Activated CD4-positive, alpha-beta T cell treated with anti-CD3 and anti-CD28 coated beads for 36 hours (primary cell): ENCODE measurements at regions not wholly inside any gene's neighbourhood (a gene's known extent, or its start where the extent isn't known, plus 50 kb on each side); places are given as distances from the start of the nearest gene placed in this dataset.

Source experiments
- ATAC-seq: fragments of 200-7000 bp; cut with Tn5 transposase; one replicate; pipeline ENCODE4 v1.10.0; 2021; ENCODE audit warnings: mild to moderate bottlenecking, moderate library complexity
- CTCF ChIA-PET: fragments of 350-600 bp; sonication (Branson Sonifier 250); formaldehyde crosslinking; loops from one replicate; lab custom pipeline; 2021; ENCODE audit warnings: antibody characterized with exemption; lab: Charles Lee
- POLR2A ChIA-PET: fragments of 350-600 bp; sonication (Branson Sonifier 250); formaldehyde crosslinking; loops from one replicate; lab custom pipeline; 2021; ENCODE audit warnings: antibody characterized with exemption, inconsistent platforms; lab: Charles Lee
- DNase-seq: peaks from one replicate; pipeline ENCODE4 v3.0.0-alpha.2; 2020
- H3K27ac Mint-ChIP-seq: one replicate; pipeline ENCODE4 v1.8.0; 2021; ENCODE audit warnings: mixed read lengths
- H3K27me3 Mint-ChIP-seq: one replicate; pipeline ENCODE4 v1.8.0; 2021; ENCODE audit warnings: mixed read lengths
- H3K36me3 Mint-ChIP-seq: one replicate; pipeline ENCODE4 v1.8.0; 2021; ENCODE audit warnings: low read depth, mixed read lengths
- H3K4me1 Mint-ChIP-seq: one replicate; pipeline ENCODE4 v1.8.0; 2021; ENCODE audit warnings: mixed read lengths
- H3K4me3 Mint-ChIP-seq: one replicate; pipeline ENCODE4 v1.8.0; 2021; ENCODE audit warnings: mild to moderate bottlenecking, moderate library complexity, mixed read lengths
- H3K9me3 Mint-ChIP-seq: one replicate; pipeline ENCODE4 v1.8.0; 2021; ENCODE audit warnings: low read depth, mixed read lengths
- intact Hi-C, 2 experiments: fragments of 100-400 bp; cut with DNase I in 1 of 2; cut with micrococcal nuclease in 1 of 2; formaldehyde crosslinking; loops; one replicate each; pipeline versions ENCODE4 v1.14.2 to v1.15.1; 2022 to 2024; cut with DNase I, micrococcal nuclease

- Mint-ChIP-seq H3K27me3 (no peaks in the 10 kb centered on the region), H3K4me1 (no peaks in the 10 kb centered on the region), H3K27ac (no peak overlapping the region), H3K4me3 (no peak overlapping the region), H3K36me3 (no peaks in the 10 kb centered on the region), H3K9me3 (no peaks in the 10 kb centered on the region)
- no peak for ATAC-seq
- DNase-seq: no peak
- intact Hi-C loops: no loop called here
- POLR2A ChIA-PET: no interaction called here
- CTCF ChIA-PET: no interaction called here
These were observed 593.1 kb downstream of the CBLN2 start for GRCh38 chr18:71951001-71951400.

- intact Hi-C loops: no loop called here
- ATAC-seq: no peak
- Mint-ChIP-seq H3K27ac (no peak overlapping the region), H3K9me3 (peaks cover 2% of the 10 kb centered on the region), H3K4me3 (no peak overlapping the region), H3K27me3 (no peaks in the 10 kb centered on the region), H3K4me1 (no peaks in the 10 kb centered on the region), H3K36me3 (no peaks in the 10 kb centered on the region)
- CTCF ChIA-PET: no interaction called here
- no peak for DNase-seq
- POLR2A ChIA-PET: no interaction called here
These were observed 601.7 kb downstream of the CBLN2 start for GRCh38 chr18:71942433-71942832.

- no peak overlapping the region for H3K27ac Mint-ChIP-seq
- ATAC-seq (no peak), DNase-seq (no peak)
- POLR2A ChIA-PET: no interaction called here
- CTCF ChIA-PET: interaction anchor here (0.6 kb wide), 1 partner anchor 515 kb away, joined by 3 read pairs; no protein-coding TSS in a partner anchor
- H3K4me3 Mint-ChIP-seq: no peak overlapping the region
- intact Hi-C loops: no loop called here
- no peaks in the 10 kb centered on the region for H3K36me3 Mint-ChIP-seq
- no peaks in the 10 kb centered on the region for H3K4me1 Mint-ChIP-seq
- no peaks in the 10 kb centered on the region for H3K9me3 Mint-ChIP-seq
- H3K27me3 Mint-ChIP-seq: no peaks in the 10 kb centered on the region
These were observed 604.7 kb downstream of the CBLN2 start for GRCh38 chr18:71939483-71939882.

- POLR2A ChIA-PET: no interaction called here
- ATAC-seq: no peak
- no peaks in the 10 kb centered on the region for H3K4me1 Mint-ChIP-seq
- H3K4me3 Mint-ChIP-seq: no peak overlapping the region
- no peaks in the 10 kb centered on the region for H3K27me3 Mint-ChIP-seq
- H3K9me3 Mint-ChIP-seq: no peaks in the 10 kb centered on the region
- DNase-seq: no peak
- intact Hi-C loops: no loop called here
- no peaks in the 10 kb centered on the region for H3K36me3 Mint-ChIP-seq
- H3K27ac Mint-ChIP-seq: no peak overlapping the region
- CTCF ChIA-PET: no interaction called here
These were observed 607.4 kb downstream of the CBLN2 start for GRCh38 chr18:71936744-71937143.

- ChIA-PET POLR2A (no interaction called here), CTCF (no interaction called here)
- ATAC-seq (no peak), DNase-seq (no peak)
- H3K4me3 Mint-ChIP-seq: no peak overlapping the region
- intact Hi-C loops: no loop called here
- H3K9me3 Mint-ChIP-seq: peaks cover 17% of the 10 kb centered on the region
- H3K27ac Mint-ChIP-seq: no peak overlapping the region
- H3K27me3 Mint-ChIP-seq: no peaks in the 10 kb centered on the region
- no peaks in the 10 kb centered on the region for H3K4me1 Mint-ChIP-seq
- no peaks in the 10 kb centered on the region for H3K36me3 Mint-ChIP-seq
These were observed 624.9 kb downstream of the CBLN2 start for GRCh38 chr18:71919211-71919610.

GRCh38 chr18:71913641-71914040 lies 630.5 kb downstream of the CBLN2 start:
- Mint-ChIP-seq H3K36me3 (no peaks in the 10 kb centered on the region), H3K27me3 (no peaks in the 10 kb centered on the region), H3K4me3 (no peak overlapping the region), H3K9me3 (no peaks in the 10 kb centered on the region), H3K4me1 (no peaks in the 10 kb centered on the region), H3K27ac (no peak overlapping the region)
- ATAC-seq: no peak
- ChIA-PET POLR2A (no interaction called here), CTCF (no interaction called here)
- DNase-seq: no peak
- intact Hi-C loops: no loop called here

- DNase-seq: no peak
- Mint-ChIP-seq H3K36me3 (no peaks in the 10 kb centered on the region), H3K27me3 (no peaks in the 10 kb centered on the region), H3K9me3 (no peaks in the 10 kb centered on the region), H3K4me1 (no peaks in the 10 kb centered on the region), H3K4me3 (no peak overlapping the region), H3K27ac (no peak overlapping the region)
- CTCF ChIA-PET: interaction anchor here (0.9 kb wide), 1 partner anchor 95 kb away, joined by 3 read pairs; no protein-coding TSS in a partner anchor
- POLR2A ChIA-PET: no interaction called here
- ATAC-seq: no peak
- intact Hi-C loops: no loop called here
These were observed 641.7 kb downstream of the CBLN2 start for GRCh38 chr18:71902482-71902881.

- no peak for ATAC-seq
- CTCF ChIA-PET: interaction anchor here (1.0 kb wide), 1 partner anchor 24 kb away, joined by 3 read pairs; no protein-coding TSS in a partner anchor
These were observed 644.3 kb downstream of the CBLN2 start for GRCh38 chr18:71899707-71900472.

GRCh38 chr18:71899183-71899582 lies 645.0 kb downstream of the CBLN2 start:
- peaks cover 2% of the 10 kb centered on the region for H3K27me3 Mint-ChIP-seq
- ChIA-PET POLR2A (no interaction called here), CTCF (interaction anchor here (0.6 to 1.0 kb wide), 2 partner anchors 23 to 1308 kb away, joined by 3 read pairs; no protein-coding TSS in a partner anchor)
- H3K27ac Mint-ChIP-seq: no peak overlapping the region
- H3K4me1 Mint-ChIP-seq: no peaks in the 10 kb centered on the region
- H3K4me3 Mint-ChIP-seq: no peak overlapping the region
- no peaks in the 10 kb centered on the region for H3K36me3 Mint-ChIP-seq
- no peak for DNase-seq
- no peak for ATAC-seq
- intact Hi-C loops: no loop called here
- peaks cover 2% of the 10 kb centered on the region for H3K9me3 Mint-ChIP-seq

More at GRCh38 chr18:71899707-71900472, 644.3 kb downstream of the CBLN2 start:
- Mint-ChIP-seq H3K36me3 (no peaks in the 10 kb centered on the region), H3K27ac (no peak overlapping the region), H3K9me3 (peaks cover 2% of the 10 kb centered on the region), H3K4me3 (no peak overlapping the region), H3K4me1 (no peaks in the 10 kb centered on the region), H3K27me3 (peaks cover 2% of the 10 kb centered on the region)
- DNase-seq: no peak
- POLR2A ChIA-PET: no interaction called here
- intact Hi-C loops: no loop called here

GRCh38 chr18:71887509-71887908 lies 656.6 kb downstream of the CBLN2 start:
- ATAC-seq: no peak
- CTCF ChIA-PET: no interaction called here
- POLR2A ChIA-PET: no interaction called here
- Mint-ChIP-seq H3K4me1 (no peaks in the 10 kb centered on the region), H3K36me3 (no peaks in the 10 kb centered on the region), H3K27me3 (no peaks in the 10 kb centered on the region), H3K9me3 (no peaks in the 10 kb centered on the region), H3K27ac (no peak overlapping the region), H3K4me3 (no peak overlapping the region)
- no peak for DNase-seq
- intact Hi-C loops: no loop called here

GRCh38 chr18:71878226-71878625 lies 665.9 kb downstream of the CBLN2 start:
- no peak overlapping the region for H3K4me3 Mint-ChIP-seq
- no peaks in the 10 kb centered on the region for H3K9me3 Mint-ChIP-seq
- no peak overlapping the region for H3K27ac Mint-ChIP-seq
- no peaks in the 10 kb centered on the region for H3K27me3 Mint-ChIP-seq
- POLR2A ChIA-PET: no interaction called here
- H3K36me3 Mint-ChIP-seq: no peaks in the 10 kb centered on the region
- H3K4me1 Mint-ChIP-seq: no peaks in the 10 kb centered on the region
- no peak for DNase-seq
- no peak for ATAC-seq
- CTCF ChIA-PET: no interaction called here
- intact Hi-C loops: no loop called here

GRCh38 chr18:71873695-71874094 lies 670.4 kb downstream of the CBLN2 start:
- intact Hi-C loops: no loop called here
- CTCF ChIA-PET: no interaction called here

More at GRCh38 chr18:71873695-71874094, 670.4 kb downstream of the CBLN2 start:
- no peaks in the 10 kb centered on the region for H3K27me3 Mint-ChIP-seq
- no peak overlapping the region for H3K4me3 Mint-ChIP-seq
- H3K9me3 Mint-ChIP-seq: no peaks in the 10 kb centered on the region
- ATAC-seq (no peak), DNase-seq (no peak)
- no peaks in the 10 kb centered on the region for H3K4me1 Mint-ChIP-seq
- no peak overlapping the region for H3K27ac Mint-ChIP-seq
- H3K36me3 Mint-ChIP-seq: no peaks in the 10 kb centered on the region
- POLR2A ChIA-PET: no interaction called here
